ENCODE measurements at regions not wholly inside any gene's neighbourhood (a gene's known extent, or its start where the extent isn't known, plus 50 kb on each side); places are given as distances from the start of the nearest gene placed in this dataset.
"Not testable (repeated sequence)": the region's sequence is repeated elsewhere in the genome, so short reads cannot be mapped to it uniquely, and the experiment has no call there.

DNA sequence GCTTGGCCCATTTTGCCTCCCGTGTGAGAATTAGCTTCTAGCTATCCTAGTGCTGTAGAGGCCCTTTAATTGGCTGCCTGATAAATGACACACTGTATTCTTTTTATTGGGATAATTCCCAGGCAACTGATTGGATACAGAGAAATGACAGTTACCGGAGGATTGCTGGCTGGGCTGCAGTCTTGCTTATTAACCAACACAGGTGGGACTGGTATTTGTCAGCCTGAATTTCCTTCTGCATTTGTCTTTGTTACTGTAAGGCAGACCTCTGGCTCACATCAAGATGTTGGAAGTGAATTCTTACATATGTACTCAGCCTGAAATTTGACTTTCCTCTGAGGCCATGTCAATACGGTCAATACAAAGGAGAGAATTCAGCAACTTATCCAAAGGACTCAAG is 650.8 kb upstream of the SOX9 start:
- no peak for DNase-seq

DNA sequence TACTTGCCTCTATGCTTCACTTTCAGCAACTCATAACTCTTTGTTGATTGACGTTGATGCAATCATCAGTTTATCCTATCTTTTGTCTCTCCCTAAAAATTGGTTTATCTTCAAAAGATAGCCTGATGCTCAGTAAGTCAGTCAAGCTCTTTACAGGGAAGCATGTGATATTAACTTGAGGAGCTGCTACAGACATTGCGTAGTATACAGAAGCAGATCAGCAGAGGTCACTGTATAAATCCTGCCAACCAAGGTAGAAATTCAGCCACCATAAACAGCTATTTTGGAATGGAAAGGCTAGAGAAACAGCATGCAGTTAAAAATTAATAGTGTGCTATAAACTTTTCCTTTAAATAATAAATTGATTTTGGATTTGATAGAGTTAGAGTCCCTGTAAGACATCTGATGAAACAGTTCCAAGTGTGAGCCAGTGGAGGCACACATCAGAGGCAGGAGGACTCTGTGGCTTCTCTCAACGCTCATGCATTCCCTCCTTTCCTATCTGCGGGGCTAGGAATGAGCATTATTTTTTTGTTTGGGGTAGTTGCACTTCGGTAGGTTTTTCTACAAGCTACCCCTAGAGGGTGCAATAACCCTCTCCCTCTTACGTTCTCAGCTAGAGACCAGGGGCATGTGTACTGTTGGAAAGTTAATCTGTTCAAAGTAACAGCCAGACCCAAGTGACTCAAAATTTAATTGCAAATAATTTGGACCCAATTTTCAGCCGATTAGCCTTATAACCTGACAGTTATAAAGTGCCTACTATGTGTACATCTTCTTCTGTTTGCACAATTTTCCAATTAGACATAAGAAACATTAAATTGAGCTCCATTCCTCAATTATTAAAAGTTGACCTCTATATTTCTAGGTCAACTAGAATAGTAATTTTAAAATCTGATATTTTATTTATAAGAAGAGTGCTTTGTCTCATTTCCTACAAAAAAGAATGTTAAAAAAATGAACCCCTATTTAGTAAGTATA is 647.7 kb upstream of the SOX9 start:
- DNase-seq: no peak

DNA sequence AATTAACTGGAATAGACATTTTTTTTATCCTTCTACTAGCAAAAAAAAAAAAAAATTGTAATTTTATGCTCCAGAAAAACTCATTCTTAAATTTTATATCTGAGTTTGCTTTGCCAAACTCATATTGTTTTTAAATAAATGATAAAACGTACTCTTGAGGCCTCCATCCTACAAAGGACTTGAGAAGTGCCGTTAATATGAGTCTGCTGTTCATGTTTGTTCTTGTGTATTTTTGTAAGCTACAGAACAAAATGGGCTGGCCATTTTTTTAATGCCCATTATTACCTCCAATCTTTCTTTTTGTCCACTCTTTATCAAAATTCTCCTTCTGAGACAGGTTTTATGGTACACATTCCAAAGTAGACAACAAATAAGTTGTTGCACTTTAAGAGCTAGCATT is 643.5 kb upstream of the SOX9 start:
- DNase-seq: no peak

DNA sequence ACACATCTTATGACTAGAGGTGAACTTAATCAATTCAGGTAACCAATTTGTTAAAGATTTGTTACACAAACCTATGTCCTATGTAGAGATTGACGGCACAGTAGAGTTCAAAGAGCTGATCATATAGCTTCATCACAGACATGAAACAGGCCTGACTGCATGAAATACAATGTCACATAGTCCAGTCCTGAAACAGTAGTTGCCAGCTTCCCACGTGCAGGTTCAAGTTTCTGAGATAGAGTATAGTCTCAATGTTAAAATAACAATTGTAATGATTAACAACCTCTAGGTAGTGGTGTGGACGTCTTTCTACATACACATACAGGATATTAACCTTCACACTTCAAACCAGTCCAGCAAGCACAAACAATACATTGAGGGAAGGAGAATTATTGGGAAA is 640.7 kb upstream of the SOX9 start:
- DNase-seq: no peak

DNA sequence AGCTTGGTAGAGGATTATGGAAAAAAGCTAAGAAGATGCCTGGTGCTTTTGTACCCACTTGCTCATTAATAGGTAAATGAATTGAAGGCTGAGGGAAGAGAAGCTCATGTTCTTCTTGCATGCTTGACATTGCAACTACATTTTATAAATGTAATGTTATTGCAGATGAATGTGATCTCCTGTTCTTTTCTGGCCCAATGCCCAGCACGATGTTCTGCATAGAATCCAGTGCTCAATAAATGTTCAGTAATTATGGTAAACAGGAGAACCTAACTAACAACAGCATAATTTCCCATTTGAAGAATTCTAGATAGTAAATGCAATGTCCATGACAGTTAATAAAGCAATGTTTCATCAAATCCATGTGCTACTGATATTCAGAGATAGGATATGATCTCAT is 638.2 kb upstream of the SOX9 start:
- DNase-seq: no peak

DNA sequence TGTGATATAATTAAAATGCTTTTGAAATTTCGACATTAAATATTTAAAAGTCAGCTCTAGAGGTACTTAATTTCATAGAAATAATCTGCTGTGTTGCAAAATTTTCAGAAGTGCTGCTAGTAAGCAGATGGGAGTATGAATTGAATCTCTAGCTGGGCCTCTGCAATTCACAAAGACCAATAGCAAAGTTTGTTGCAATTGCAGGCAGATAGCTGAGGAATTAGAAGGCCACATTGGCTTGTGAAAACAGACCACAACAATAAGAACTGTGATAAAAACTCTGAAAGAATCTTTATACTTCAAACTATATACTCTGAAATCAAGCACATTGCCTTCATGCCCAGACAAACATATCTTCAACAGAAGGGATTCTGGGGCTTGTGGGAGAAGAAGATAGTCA is 636.3 kb upstream of the SOX9 start:
- no peak for DNase-seq

DNA sequence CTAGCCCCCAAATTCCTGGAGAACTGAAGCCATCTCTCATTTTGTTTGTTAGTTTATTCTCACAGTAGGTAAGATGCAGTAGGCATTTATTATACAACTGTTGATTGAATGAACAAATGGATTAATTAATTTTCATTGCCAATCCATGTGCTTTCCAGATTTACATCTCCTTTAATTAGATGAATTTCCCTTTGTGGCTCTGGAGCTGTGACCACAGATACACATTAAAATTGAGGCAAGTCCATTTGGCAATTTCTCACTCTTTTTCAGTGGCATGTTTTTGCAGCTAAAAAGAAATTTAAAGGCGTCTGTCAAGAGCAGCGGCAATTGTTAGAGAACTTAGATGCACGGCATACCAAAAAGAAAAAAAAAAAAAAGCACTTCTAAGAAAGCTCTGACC is 635.4 kb upstream of the SOX9 start:
- no peak for DNase-seq

DNA sequence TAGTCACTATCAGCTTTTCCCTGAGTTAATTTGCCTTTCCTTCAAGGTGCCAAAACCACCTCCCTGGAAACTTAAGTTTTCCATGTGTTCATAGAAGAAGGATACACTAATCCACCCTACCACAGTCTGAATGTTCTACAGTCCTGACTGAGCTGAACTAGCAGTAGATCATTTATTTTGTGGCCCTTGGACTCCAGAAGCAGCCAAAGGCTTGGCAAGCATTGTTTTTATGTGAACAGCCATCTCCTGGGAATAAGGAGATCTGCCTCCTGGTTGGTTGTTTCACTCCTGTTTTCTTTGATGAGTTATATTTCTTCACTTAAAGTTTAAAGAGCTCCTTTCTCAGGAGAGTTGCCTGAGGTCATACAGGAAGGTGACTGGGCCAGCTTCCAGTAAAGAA is 634.6 kb upstream of the SOX9 start:
- no peak for DNase-seq

DNA sequence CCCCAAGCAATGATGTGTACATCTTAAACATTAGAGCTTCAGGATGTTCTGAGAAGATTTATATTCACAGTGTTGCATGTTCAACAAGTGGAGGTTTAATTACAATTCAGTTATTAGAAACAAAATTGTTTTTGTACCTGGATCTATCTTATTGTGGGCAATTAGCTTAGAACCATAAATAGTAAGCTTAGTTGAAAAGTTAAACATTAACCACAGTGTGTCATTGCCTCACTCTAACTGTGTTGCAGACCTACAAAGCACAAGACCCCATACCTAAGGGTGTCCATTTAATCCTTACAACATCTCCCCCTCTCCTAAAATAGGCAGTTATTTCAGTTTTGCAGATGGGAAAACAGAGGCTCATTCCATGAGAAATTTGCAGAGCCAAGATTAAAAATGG is 632.0 kb upstream of the SOX9 start:
- DNase-seq: no peak

DNA sequence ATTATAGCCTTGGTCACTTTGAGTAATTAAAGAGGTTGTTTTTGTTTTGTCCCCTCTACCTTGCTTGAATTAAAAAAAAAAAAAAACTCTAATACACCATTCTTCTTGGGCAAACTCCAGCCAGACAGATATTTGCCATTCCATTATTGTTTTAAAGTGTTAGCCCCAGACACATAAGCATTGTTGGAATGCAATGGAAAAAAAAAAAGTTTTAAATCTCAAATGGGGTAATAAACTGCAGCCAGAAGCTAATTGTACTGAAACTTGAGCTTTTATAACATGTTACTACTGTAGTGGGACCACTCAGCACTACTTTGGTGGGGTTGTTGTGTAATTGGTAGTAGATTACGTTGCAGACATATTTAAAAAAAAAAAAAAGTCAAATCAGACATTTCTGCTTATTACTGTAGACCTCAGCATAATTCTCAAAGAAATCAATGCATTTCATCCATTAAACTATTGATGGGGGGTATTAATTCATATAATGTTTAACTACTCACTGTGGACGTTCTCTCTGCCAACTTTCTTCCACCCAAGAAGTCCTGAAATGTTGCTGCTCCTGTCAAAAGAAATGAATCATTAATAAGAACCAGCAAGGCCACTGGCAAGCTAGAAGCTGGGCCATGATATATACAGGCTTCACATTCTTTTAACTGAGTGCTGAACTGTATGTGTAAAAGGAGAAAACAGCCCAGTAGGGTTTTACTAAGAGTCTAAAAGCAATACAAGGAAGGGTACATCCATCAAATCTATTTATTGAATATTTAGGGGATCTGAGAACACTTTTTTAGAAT is 626.6 kb upstream of the SOX9 start:
- no peak for DNase-seq

DNA sequence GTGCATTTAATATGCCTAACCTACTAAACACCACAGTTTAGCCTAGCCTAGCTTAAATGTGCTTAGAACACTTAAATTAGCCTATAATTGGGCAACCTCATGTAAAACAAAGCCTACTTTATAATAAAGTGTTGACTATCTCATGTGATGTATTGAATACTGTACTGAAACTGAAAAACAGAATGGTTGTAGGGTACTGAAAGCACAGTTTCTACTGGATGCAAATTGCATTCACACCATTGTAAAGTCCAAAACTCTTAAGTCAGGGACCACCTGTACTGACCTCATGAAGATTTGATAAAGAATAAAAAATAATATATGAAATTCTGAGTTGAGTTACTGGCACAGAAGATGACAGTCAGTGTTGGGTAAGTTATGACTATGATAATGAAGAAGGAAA is 625.4 kb upstream of the SOX9 start:
- no peak for DNase-seq

DNA sequence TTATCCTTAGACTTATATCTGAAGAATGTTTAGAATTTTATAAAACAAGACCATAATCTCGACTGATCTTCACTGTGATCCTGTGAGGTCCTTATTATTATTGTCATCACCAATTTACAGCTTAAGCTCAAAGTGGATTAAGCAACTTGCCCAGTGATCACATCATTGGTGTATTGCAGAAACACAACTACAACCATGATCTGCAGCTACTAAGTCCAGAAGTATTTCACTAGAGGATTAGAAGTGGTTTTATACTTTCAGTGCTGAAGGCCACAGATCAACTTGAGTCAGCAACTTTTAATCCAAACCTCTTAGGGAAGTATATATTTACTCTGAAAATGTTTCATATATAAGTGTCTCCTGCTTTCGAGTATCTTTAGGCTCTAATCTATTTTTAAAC is 624.3 kb upstream of the SOX9 start:
- DNase-seq: no peak

DNA sequence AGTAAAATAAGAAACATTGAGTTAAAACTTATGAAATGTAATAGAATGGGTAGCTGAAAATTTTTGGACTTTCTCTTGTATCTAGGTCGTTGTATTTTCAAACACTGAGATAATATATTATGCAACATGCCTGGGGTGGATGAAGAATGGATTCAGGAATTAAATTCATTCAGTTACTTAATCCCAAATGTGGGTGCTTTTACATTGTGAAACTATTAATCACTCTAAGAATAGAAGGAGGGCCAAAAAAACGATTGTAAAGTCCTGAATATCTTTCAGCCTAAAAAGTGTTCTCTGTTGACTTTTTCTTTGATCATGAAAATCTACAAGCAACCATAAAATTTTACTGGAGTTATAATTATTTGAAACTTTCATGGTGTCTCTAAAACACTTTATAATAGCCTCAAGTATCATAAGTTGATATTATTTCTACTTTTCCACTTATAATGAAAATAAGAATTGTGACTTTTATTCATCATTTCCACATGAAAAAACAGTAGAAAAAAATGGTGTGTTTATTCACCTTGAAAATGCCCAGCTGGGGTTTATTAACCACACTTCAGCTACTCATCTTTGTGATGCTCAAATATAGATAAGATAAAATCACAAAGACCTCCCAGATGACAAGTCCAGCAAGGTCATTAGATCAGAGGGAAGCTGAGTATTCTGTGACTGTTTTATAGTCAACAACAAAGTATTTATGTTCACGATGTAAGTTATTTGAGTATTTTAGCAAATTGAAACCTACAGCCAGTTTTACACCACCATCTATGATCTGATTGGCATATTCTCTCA is 619.9 kb upstream of the SOX9 start:
- DNase-seq: no peak

DNA sequence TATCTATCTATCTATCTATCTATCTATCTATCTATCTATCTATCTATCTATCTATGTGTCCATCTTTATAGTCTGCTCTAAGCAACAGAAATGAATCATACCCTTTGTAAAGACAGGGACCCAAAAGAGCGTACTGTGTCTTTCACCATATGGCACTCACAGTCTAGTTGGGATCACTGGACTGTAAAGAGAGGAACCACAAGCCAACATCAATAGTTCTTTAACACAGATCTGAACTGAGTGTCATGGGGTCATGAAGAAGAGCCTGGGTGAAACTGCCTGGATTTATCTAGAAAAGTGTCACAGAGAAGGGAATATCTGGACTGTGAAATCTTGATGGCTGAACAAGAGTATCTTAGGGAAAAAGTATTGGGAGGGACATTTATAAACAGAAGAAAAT is 619.1 kb upstream of the SOX9 start:
- DNase-seq: no peak

DNA sequence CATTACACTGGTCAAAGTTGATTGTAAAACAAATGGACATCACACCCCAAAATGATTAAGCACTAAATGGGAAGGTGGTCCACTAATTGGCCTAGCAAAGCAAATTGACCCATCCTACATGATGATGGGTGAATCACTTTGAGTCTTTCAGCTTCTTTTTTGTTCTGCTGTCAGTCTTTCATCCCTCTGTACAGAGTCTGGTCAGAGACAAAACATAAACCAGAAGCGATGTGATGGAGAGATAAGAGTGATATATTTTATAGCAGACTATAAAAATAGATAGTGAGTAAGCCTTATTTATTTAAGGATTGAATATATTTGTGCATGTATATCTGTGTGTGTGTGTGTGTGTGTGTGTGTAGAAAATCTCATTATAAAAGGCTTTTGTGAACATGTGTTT is 618.4 kb upstream of the SOX9 start:
- DNase-seq: no peak

DNA sequence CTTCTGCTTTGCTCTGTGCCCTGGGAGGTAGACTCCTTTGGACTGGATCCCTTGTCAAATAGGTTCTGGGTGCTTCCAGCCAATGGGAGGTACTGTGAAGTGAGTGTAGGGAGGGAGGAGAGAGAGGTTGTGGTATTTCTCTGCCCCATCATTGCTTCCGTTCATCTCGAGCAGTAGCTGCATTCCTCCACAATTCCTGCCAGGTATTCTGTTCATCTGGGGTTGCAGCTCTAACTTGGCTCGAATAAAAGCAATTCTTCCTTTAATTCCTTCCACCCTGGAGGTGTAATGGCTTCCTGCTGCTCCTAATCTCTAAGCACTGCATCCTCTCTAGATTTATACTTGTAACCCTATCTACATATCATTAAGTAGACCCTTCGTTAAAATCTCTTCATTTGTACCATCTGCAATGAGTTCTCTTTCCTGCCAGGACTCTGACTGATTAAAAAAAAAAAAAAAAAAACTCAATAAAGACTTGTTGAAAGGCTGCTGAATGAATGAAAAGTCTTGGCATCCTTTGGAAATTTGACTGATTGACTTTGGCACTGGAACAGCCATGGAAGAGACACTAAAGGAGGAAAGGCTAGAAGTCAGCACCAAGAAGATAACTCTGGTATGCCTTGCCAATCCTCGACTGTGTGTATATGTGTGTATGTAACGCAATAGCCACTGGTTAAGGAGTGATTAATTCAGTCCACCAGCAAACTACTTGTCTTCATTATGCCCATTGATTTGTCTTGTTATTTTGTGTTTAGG is 616.9 kb upstream of the SOX9 start:
- DNase-seq: no peak

DNA sequence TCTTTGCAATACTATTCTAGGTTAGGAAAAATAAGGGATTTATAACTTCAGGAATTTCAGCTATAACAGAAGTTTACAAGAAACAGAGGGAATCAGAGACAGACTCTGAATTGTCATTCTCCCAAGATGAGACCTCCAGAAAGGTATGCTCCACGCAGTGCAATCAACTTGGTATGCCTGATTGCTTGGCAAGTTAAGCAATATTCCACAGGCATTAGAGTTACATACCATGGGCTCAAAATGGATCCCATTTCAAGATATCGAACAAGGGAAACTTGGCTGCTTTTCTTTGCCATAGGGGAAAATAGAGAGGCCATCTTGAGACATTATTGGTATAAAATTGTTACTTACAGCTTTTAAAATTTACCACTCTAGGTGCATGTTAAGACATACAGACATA is 615.6 kb upstream of the SOX9 start:
- DNase-seq: no peak

DNA sequence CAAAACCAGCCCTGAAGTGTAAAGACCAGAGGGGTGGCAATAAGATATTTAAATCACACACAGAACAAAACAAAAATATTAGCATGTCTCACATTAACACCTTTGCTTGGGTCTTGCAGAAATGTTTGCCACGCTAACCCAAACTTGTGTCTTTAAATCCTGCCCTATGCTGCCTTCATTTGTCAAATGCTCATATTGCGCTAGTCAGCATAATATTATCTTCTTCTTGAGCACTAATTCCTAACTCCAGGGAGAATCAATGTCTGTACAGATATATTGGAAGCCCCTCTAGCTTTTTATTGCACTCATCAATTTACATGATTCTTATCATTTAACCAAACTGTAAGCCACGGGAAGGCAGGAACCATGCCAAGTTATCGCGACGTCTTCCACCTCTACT is 614.8 kb upstream of the SOX9 start:
- no peak for DNase-seq

DNA sequence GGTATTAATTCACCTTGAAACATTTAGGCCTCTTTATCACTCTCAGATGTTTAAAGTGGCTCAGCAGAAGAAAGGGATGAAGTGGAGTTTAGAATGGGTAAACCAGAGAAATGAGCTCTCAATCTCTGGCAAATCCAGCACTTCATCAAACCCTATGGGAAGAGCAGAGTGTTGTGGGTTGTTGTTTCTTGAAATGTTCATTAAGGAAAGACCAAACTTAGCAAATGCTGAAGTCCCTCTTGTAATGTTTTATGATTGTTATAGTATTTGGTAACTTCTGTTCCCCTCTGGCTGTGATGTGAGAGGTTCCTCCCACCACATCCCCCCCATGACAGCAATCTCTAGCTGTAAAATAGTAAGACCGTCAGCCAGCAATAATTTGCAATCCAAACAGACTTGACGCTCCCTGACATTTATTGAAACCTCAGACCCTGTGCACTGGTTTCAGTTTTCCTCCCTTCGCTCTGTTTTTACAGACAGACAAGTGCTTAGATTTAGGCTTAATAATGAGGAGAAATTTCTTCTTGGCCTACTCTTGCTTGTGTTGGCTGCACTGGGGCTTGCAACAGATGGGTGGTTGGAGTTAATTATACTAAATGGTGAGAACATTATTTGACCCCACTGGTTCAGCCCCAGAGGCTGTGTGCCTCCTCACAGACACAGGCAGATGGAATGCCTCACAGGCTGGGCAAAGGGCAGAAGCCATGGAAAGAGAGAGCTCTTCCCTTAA is 609.4 kb upstream of the SOX9 start:
- no peak for DNase-seq

DNA sequence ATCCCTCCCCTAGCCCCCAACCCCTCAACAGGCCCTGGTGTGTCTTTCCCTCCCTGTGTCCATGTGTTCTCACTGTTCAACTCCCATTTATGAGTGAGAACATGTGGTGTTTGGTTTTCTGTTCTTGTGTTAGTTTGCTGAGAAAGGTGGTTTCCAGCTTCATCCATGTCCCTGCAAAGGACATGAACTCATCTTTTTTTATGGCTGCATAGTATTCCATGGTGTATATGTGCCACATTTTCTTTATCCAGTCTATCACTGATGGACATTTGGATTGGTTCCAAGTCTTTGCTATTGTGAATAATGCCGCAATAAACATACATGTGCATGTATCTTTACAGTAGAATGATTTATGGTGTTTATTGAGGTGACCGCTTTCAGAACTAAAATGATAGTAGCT is 607.1 kb upstream of the SOX9 start:
- not testable (repeated sequence) for DNase-seq

DNA sequence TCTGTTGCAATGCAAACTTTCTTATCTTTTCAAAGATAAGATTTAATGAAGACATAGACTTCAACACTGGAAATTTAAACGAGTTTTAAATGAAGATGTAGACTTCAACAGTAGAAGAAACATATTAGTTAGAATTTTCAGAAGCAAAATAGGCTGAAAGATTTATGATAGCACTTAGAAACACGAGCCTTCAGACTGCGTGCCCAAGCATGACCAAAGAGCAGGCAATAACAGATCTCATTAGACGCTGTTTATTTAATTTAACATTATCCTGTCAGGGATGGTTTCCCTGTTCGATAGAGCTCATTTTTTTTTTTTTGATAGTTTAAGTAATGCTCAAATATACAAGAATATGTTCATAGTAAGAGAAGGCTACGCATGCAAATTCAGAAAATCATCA is 604.7 kb upstream of the SOX9 start:
- no peak for DNase-seq

DNA sequence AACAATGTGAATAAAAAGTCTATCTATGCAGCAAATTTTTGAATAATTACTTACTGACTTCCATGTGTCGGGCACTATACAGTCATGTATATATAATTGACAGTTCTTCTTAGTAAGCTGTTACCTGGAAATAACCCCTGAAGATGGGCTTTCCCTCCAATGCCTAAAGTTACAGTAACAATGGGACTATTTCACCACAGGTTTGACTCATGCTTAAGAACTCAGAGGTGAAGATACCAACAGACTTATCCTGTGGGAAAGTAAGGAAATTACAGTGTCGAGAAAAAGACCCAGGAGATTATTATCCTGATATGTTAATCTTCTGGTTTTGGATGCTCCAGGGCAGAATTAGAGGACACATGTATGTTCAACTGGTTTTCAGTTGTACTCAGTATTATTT is 601.5 kb upstream of the SOX9 start:
- no peak for DNase-seq
